ENCODE measurements at regions not wholly inside any gene's neighbourhood (a gene's known extent, or its start where the extent isn't known, plus 50 kb on each side); places are given as distances from the start of the nearest gene placed in this dataset.

- Histone ChIP-seq H3K27ac (ENCODE audit: extremely low read length, insufficient read depth, low read length) (no peak overlapping the region), H3K4me2 (ENCODE audit: low read depth, low read length) (no peak overlapping the region), H2AFZ (ENCODE audit: low read length) (no peak overlapping the region), H3K9me3 (ENCODE audit: low read length) (no peaks in the 10 kb centered on the region), H3K36me3 (replicated peaks in 1 of 2; ENCODE audit: control insufficient read depth in 1 of 2, insufficient read depth in 2 of 2, low read length in 2 of 2) (no peaks in the 10 kb centered on the region), H3K9ac (ENCODE audit: insufficient read depth, low read depth, low read length) (no peak overlapping the region), H3K79me2 (ENCODE audit: insufficient read depth, low read length) (no peaks in the 10 kb centered on the region), H4K20me1 (ENCODE audit: insufficient read depth, low read length) (no peaks in the 10 kb centered on the region), H3K4me1 (ENCODE audit: insufficient read depth, low read length) (no peaks in the 10 kb centered on the region), H3K27me3 (ENCODE audit: control insufficient read depth in 1 of 2, insufficient read depth in 2 of 2, low read length in 2 of 2) (no peaks in the 10 kb centered on the region; a peak in 1 of 5 replicates), H3K4me3 (replicated peaks in 1 of 3; ENCODE audit: insufficient read depth in 1 of 3, low read depth in 2 of 3, low read length in 3 of 3) (no peak overlapping the region)
- no peak for ATAC-seq
- intact Hi-C loops (cut with micrococcal nuclease; ENCODE audit: unreplicated experiment) (no loop called here), in situ Hi-C loops (cut with HindIII; ENCODE audit: extremely low pct_ligation_motif_present, low pct_unique_long_range_greater_than_20kb) (no loop called here)
- no peak for FAIRE-seq
- no TSS peak for BruUV-seq (replicated peaks)
- TF ChIP-seq MAFF (IDR thresholded peaks at IDR 0.05; ENCODE audit: low read depth, low read length): peak; percentile 66
- TF ChIP-seq NFE2L2 (IDR thresholded peaks at IDR 0.05; ENCODE audit: low read length): no peak
- no peak for TF ChIP-seq HNF4A (CRISPR knock-in tag; IDR thresholded peaks at IDR 0.05)
- TF ChIP-seq MAFK (conservative IDR thresholded peaks at IDR 0.05 in 1 of 2, IDR thresholded peaks at IDR 0.05 in 1 of 2; ENCODE audit: low read length in 2 of 2): peak; percentile 35 to 86
- POLR2A ChIA-PET: no interaction called here
- CTCF ChIA-PET (ENCODE audit: low intra/inter-chr PET ratio, low total read pairs): no interaction called here
- DNase-seq (ENCODE audit: low spot score): no peak
Measured at GRCh38 chr4:23312686-23313085, 577.2 kb downstream of the PPARGC1A start.

GRCh38 chr4:23311983-23312382, 577.9 kb downstream of the PPARGC1A start:
- Histone ChIP-seq H2AFZ (ENCODE audit: low read length) (no peak overlapping the region), H3K9ac (ENCODE audit: insufficient read depth, low read depth, low read length) (no peak overlapping the region), H4K20me1 (ENCODE audit: insufficient read depth, low read length) (no peaks in the 10 kb centered on the region), H3K79me2 (ENCODE audit: insufficient read depth, low read length) (no peaks in the 10 kb centered on the region), H3K36me3 (replicated peaks in 1 of 2; ENCODE audit: control insufficient read depth in 1 of 2, insufficient read depth in 2 of 2, low read length in 2 of 2) (no peaks in the 10 kb centered on the region), H3K4me3 (replicated peaks in 1 of 3; ENCODE audit: insufficient read depth in 1 of 3, low read depth in 2 of 3, low read length in 3 of 3) (no peak overlapping the region), H3K27me3 (ENCODE audit: control insufficient read depth in 1 of 2, insufficient read depth in 2 of 2, low read length in 2 of 2) (no peaks in the 10 kb centered on the region; a peak in 1 of 5 replicates), H3K27ac (ENCODE audit: extremely low read length, insufficient read depth, low read length) (no peak overlapping the region), H3K4me1 (ENCODE audit: insufficient read depth, low read length) (no peaks in the 10 kb centered on the region), H3K9me3 (ENCODE audit: low read length) (no peaks in the 10 kb centered on the region), H3K4me2 (ENCODE audit: low read depth, low read length) (no peak overlapping the region)
- ChIA-PET CTCF (ENCODE audit: low intra/inter-chr PET ratio, low total read pairs) (no interaction called here), POLR2A (no interaction called here)
- DNase-seq (ENCODE audit: low spot score): no peak
- TF ChIP-seq CEBPB (IDR thresholded peaks at IDR 0.05; ENCODE audit: borderline replicate concordance, low read depth, low read length): peak; percentile 3; the same call in 1 of the 2 replicates
- TF ChIP-seq EZH2 (conservative IDR thresholded peaks at IDR 0.05; ENCODE audit: low read depth, low read length): no peak
- TF ChIP-seq AKNA (CRISPR knock-in tag; IDR thresholded peaks at IDR 0.05; ENCODE audit: borderline replicate concordance): no peak
- no peak for TF ChIP-seq ZNF460 (CRISPR knock-in tag; IDR thresholded peaks at IDR 0.05; ENCODE audit: borderline replicate concordance)
- TF ChIP-seq CCDC6 (CRISPR knock-in tag; IDR thresholded peaks at IDR 0.05): no peak
- TF ChIP-seq TFDP2 (CRISPR knock-in tag; IDR thresholded peaks at IDR 0.05): no peak
- TF ChIP-seq ZNF350 (CRISPR knock-in tag; IDR thresholded peaks at IDR 0.05; ENCODE audit: borderline replicate concordance, low read depth): no peak
- no peak for TF ChIP-seq NFE2L1 (CRISPR knock-in tag; IDR thresholded peaks at IDR 0.05; ENCODE audit: borderline replicate concordance)
- no peak for TF ChIP-seq ZBTB21 (CRISPR knock-in tag; IDR thresholded peaks at IDR 0.05)
- no peak for FAIRE-seq
- in situ Hi-C loops (cut with HindIII; ENCODE audit: extremely low pct_ligation_motif_present, low pct_unique_long_range_greater_than_20kb) (no loop called here), intact Hi-C loops (cut with micrococcal nuclease; ENCODE audit: unreplicated experiment) (no loop called here)
- no peak for ATAC-seq
- no TSS peak for BruUV-seq (replicated peaks)
- WGBS (ENCODE audit: low lambda C conversion rate): 0% methylated on average over 3 of the region's 3 CpGs

Data from HepG2 (cell line).